PC-3 (cell line): ENCODE measurements at regions not wholly inside any gene's neighbourhood (a gene's known extent, or its start where the extent isn't known, plus 50 kb on each side); places are given as distances from the start of the nearest gene placed in this dataset.

Experiments
- ATAC-seq: fragments of 200-7000 bp; cut with Tn5 transposase; 2 replicates; pipeline ENCODE4 v1.9.1; 2020; ENCODE audit warnings: mild to moderate bottlenecking, moderate library complexity
- BruUV-seq: library from RNA; stranded (reverse); fragments of 400-500 nt; replicated peaks from 2 replicates; lab custom pipeline; 2021; lab: Mats Ljungman, UMichigan
- CTCF ChIA-PET: fragments of 300-600 bp; sonication (Branson Sonifier 250); formaldehyde crosslinking; loops from one replicate; lab custom pipeline; 2022; ENCODE audit warnings: antibody characterized with exemption; lab: Charles Lee
- POLR2A ChIA-PET: fragments of 300-600 bp; sonication (Branson Sonifier 250); formaldehyde crosslinking; loops from one replicate; lab custom pipeline; 2022; ENCODE audit warnings: antibody characterized with exemption; ENCODE audit not compliant: unreplicated experiment; lab: Charles Lee
- DNase-seq: peaks from one replicate; pipeline ENCODE4 v3.0.0-alpha.2; 2015
- H2AFZ ChIP-seq: fragments of 300-600 bp; sonication (generic); 2 replicates; pipeline ENCODE4 v1.6.0; 2016; ENCODE audit warnings: antibody characterized with exemption, low read length
- H3F3A ChIP-seq: fragments of 300-600 bp; sonication (generic); one replicate; pipeline ENCODE4 v1.6.0; 2017; ENCODE audit warnings: antibody characterized with exemption, low read length, control low read depth, mild to moderate bottlenecking; ENCODE audit not compliant: unreplicated experiment
- H3K27ac ChIP-seq: fragments of 300-600 bp; sonication (generic); 2 replicates; pipeline ENCODE4 v1.5.1; 2016; ENCODE audit warnings: mild to moderate bottlenecking, low read length
- H3K27me3 ChIP-seq: fragments of 300-600 bp; sonication (generic); 2 replicates; pipeline ENCODE4 v1.6.1; 2016; ENCODE audit warnings: low read length, mixed read lengths
- H3K36me3 ChIP-seq: fragments of 300-600 bp; sonication (generic); 2 replicates; pipeline ENCODE4 v1.6.1; 2016; ENCODE audit warnings: low read depth, mixed run types, low read length, mixed read lengths
- H3K4me1 ChIP-seq: fragments of 300-600 bp; sonication (generic); 2 replicates; pipeline ENCODE4 v1.5.1; 2016; ENCODE audit warnings: low read length; ENCODE audit not compliant: insufficient read depth
- H3K4me2 ChIP-seq: fragments of 300-600 bp; sonication (generic); 2 replicates; pipeline ENCODE4 v1.6.0; 2016; ENCODE audit warnings: low read length
- H3K4me3 ChIP-seq: fragments of 300-600 bp; sonication (generic); 2 replicates; pipeline ENCODE4 v1.5.1; 2016; ENCODE audit warnings: mild to moderate bottlenecking, low read length, mixed read lengths
- H3K79me2 ChIP-seq: fragments of 300-600 bp; sonication (generic); 2 replicates; pipeline ENCODE4 v1.6.1; 2017; ENCODE audit warnings: low read length, mixed read lengths
- H3K9ac ChIP-seq: fragments of 300-600 bp; sonication (generic); 2 replicates; pipeline ENCODE4 v1.6.0; 2016; ENCODE audit warnings: mild to moderate bottlenecking, low read length
- H3K9me2 ChIP-seq: fragments of 300-600 bp; sonication (generic); replicated peaks from 2 replicates; pipeline ENCODE4 v1.6.1; 2016; ENCODE audit warnings: mixed run types, low read length, mixed read lengths
- H3K9me3 ChIP-seq: fragments of 300-600 bp; sonication (generic); 2 replicates; pipeline ENCODE4 v1.6.1; 2016; ENCODE audit warnings: low read length, mixed read lengths
- H4K20me1 ChIP-seq: fragments of 300-600 bp; sonication (generic); 2 replicates; pipeline ENCODE4 v1.6.1; 2016; ENCODE audit warnings: low read length, mixed read lengths
- CTCF ChIP-seq: fragments of 300-600 bp; sonication (generic); conservative IDR thresholded peaks from 2 replicates; pipeline ENCODE4 v1.5.1; 2017; ENCODE audit warnings: antibody characterized with exemption, low read depth, mild to moderate bottlenecking, low read length
- EZH2 ChIP-seq: fragments of 300-600 bp; sonication (generic); IDR thresholded peaks from one replicate; pipeline ENCODE4 v1.6.1; 2017; ENCODE audit warnings: antibody characterized with exemption, mild to moderate bottlenecking, low read length; ENCODE audit not compliant: unreplicated experiment
- EZH2phosphoT487 ChIP-seq: fragments of 300-600 bp; sonication (generic); IDR thresholded peaks from 2 replicates; pipeline ENCODE4 v1.6.1; 2018; ENCODE audit warnings: mild to moderate bottlenecking, antibody characterized with exemption, low read length, borderline replicate concordance
- intact Hi-C: fragments of 100-400 bp; cut with micrococcal nuclease; formaldehyde crosslinking; loops from 2 replicates; pipeline ENCODE4 v1.9.0; 2023

- no peak for DNase-seq
- H3K79me2 ChIP-seq = no peaks in the 10 kb centered on the region
- no peak overlapping the region for H3K4me3 ChIP-seq
- no peak for ATAC-seq
- no TSS peak for BruUV-seq
- ChIA-PET POLR2A (no interaction called here), CTCF (no interaction called here)
- H3K9me2 ChIP-seq = no peaks in the 10 kb centered on the region
- intact Hi-C loops = no loop called here
- no peak overlapping the region for H3K4me2 ChIP-seq
- no peaks in the 10 kb centered on the region for H3K36me3 ChIP-seq
- no peak overlapping the region for H3K9ac ChIP-seq
- H2AFZ ChIP-seq = no peak overlapping the region
- no peaks in the 10 kb centered on the region for H3K9me3 ChIP-seq
- no peaks in the 10 kb centered on the region for H4K20me1 ChIP-seq
- TF ChIP-seq EZH2phosphoT487 (no peak), CTCF (no peak), EZH2 (no peak)
- H3K27me3 ChIP-seq = no peaks in the 10 kb centered on the region
- no peaks in the 10 kb centered on the region for H3F3A ChIP-seq
- no peaks in the 10 kb centered on the region for H3K4me1 ChIP-seq
- H3K27ac ChIP-seq = no peak overlapping the region
These were observed 2266.4 kb upstream of the TENM3 start for GRCh38 chr4:179976777-179977176.

DNA sequence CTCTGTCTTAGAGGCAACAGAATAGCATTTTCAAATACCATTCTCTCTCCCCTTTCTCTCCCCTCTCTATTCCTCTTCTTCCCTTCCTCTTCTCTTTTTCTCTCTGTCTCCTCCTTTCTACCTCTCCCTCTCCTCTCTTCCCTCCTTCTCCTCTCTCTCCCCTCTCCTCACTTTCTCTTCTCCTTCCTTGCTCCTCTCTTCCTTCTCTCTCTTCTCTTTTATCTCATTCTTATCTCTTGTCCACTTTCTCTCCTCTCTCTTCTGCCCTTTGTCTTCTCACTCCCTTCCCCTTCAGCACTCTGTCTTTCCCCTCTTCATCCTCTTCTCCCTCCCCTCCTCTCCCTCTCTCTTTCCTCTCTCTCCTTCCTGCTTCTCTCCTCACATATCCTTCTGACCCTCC lies 2265.8 kb upstream of the TENM3 start:
- no peaks in the 10 kb centered on the region for H3K36me3 ChIP-seq
- CTCF ChIA-PET = no interaction called here
- no peaks in the 10 kb centered on the region for H4K20me1 ChIP-seq
- H3K79me2 ChIP-seq = no peaks in the 10 kb centered on the region
- no peaks in the 10 kb centered on the region for H3K4me1 ChIP-seq
- no peaks in the 10 kb centered on the region for H3K9me3 ChIP-seq
- no TSS peak for BruUV-seq
- ATAC-seq (no peak), DNase-seq (no peak)
- H3K27ac ChIP-seq = no peak overlapping the region
- H3K27me3 ChIP-seq = no peaks in the 10 kb centered on the region
- intact Hi-C loops = no loop called here
- POLR2A ChIA-PET = no interaction called here
- H2AFZ ChIP-seq = no peak overlapping the region
- no peak for TF ChIP-seq CTCF
- TF ChIP-seq EZH2phosphoT487 = no peak
- no peak for TF ChIP-seq EZH2
- H3K9me2 ChIP-seq = no peaks in the 10 kb centered on the region
- H3K4me2 ChIP-seq = no peak overlapping the region
- no peak overlapping the region for H3K4me3 ChIP-seq
- H3F3A ChIP-seq = no peaks in the 10 kb centered on the region
- H3K9ac ChIP-seq = no peak overlapping the region

DNA sequence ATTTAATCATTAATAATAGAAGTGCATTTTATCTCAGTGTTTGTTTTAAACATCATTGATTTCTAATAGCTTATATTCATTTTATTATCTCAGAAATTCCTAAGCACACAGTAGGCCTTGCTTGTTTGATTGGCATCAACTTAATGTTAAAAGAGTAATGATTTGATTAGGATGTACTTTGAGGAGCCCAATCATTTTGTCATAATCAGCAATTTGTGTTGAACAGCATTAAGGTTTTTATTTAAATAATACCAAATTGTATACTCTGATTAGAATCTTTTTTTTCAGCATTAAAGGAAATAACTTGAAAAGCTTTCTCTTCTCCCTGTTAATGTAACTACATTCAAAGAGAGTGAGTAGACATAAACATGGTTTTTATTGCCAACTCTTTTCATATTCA lies 2262.0 kb upstream of the TENM3 start:
- Histone ChIP-seq H3K9me2 (no peaks in the 10 kb centered on the region), H3K4me2 (no peak overlapping the region), H3K4me1 (no peaks in the 10 kb centered on the region), H3K36me3 (no peaks in the 10 kb centered on the region), H3K79me2 (no peaks in the 10 kb centered on the region), H2AFZ (no peak overlapping the region), H3K27ac (no peak overlapping the region), H4K20me1 (no peaks in the 10 kb centered on the region), H3K27me3 (no peaks in the 10 kb centered on the region), H3F3A (no peaks in the 10 kb centered on the region), H3K9me3 (no peaks in the 10 kb centered on the region), H3K9ac (no peak overlapping the region), H3K4me3 (no peak overlapping the region)
- ATAC-seq (no peak), DNase-seq (no peak)
- ChIA-PET POLR2A (no interaction called here), CTCF (no interaction called here)
- intact Hi-C loops = no loop called here
- BruUV-seq = no TSS peak
- TF ChIP-seq CTCF (no peak), EZH2 (no peak), EZH2phosphoT487 (no peak)
